Body of pancreas (tissue), 4 donors: ENCODE measurements at regions not wholly inside any gene's neighbourhood (a gene's known extent, or its start where the extent isn't known, plus 50 kb on each side); places are given as distances from the start of the nearest gene placed in this dataset.
"Not testable (repeated sequence)": the region's sequence is repeated elsewhere in the genome, so short reads cannot be mapped to it uniquely, and the experiment has no call there.

Source experiments
- ATAC-seq: fragments of 150-250 bp; one replicate; pipeline ENCODE4 v1.9.1; 2016
- DNase-seq, 4 donors: peaks; one replicate each; pipeline ENCODE4 v3.0.0-alpha.2; 2019
- H3K27ac ChIP-seq, 4 donors: fragments of 200-600 bp; sonication (generic); 1 replicate in 3 of 4; 2 replicates in 1 of 4; pipeline versions ENCODE4 v1.5.1 to v1.6.1; 2016 to 2019; ENCODE audit warnings: mild to moderate bottlenecking in 1 of 4, mixed read lengths in 1 of 4, moderate library complexity in 1 of 4
- H3K27me3 ChIP-seq, 2 donors: fragments of 200-600 bp; sonication (generic); one replicate each; pipeline ENCODE4 v1.6.0; 2016; ENCODE audit warnings: mild to moderate bottlenecking in 1 of 2
- H3K36me3 ChIP-seq, 2 donors: fragments of 200-600 bp; sonication (generic); replicated peaks in 1 of 2; 2 replicates each; pipeline ENCODE4 v1.5.1; 2016; ENCODE audit warnings: low read depth in 2 of 2; ENCODE audit not compliant: insufficient read depth in 1 of 2
- H3K4me1 ChIP-seq: fragments of 200-600 bp; sonication (generic); one replicate; pipeline ENCODE4 v1.6.0; 2016
- H3K4me3 ChIP-seq, 2 donors: fragments of 200-600 bp; sonication (generic); 1 replicate in 1 of 2; 2 replicates in 1 of 2; pipeline ENCODE4 v1.5.1; 2016 to 2019
- H3K9me3 ChIP-seq, 3 donors: fragments of 200-600 bp; sonication (generic); 1 replicate in 2 of 3; 2 replicates in 1 of 3; pipeline ENCODE4 v1.5.1; 2016
- POLR2A ChIP-seq, 3 donors: fragments of 450-650 bp; IDR thresholded peaks; one replicate each; pipeline ENCODE4 v1.6.1; 2016; ENCODE audit warnings: antibody characterized with exemption in 3 of 3, mild to moderate bottlenecking in 2 of 3
- WGBS, 2 donors: methylation state at CpG; one replicate each; pipeline ENCODE4 v1.1.5; 2017; 5-methylcytosine and 5-hydroxymethylcytosine counted together
- intact Hi-C: fragments of 100-400 bp; cut with DNase I; formaldehyde crosslinking; loops from one replicate; pipeline ENCODE4 v1.15.1; 2023
- TF ChIP-seq, protein P1 (sequence below), 7 experiments: fragments of 450-650 bp in 4 of 7; fragments of 200-600 bp in 3 of 7; sonication (generic) in 3 of 7; IDR thresholded peaks; one replicate each; pipeline ENCODE4 v1.5.1; 2016 to 2019; ENCODE audit warnings: antibody characterized with exemption in 7 of 7

DNA sequence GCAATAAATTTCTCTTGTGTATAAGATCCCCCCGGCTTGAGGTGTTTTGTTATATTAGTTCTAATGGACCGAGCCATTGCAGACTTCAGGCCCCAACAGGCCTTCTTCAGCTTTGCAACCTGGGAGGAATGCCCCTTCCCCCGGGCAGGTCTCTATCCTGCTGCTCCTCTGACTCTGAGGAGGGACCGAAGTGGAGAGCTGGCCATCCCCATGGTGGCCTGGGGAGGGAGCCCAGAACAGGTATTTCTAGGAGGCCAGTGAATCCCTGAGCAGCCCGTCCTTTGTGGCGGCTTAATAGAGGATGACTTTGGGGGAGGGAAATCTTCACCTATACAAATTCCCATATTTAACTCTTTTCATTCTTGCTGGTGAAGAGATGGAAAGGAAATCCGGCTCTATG lies 715.8 kb upstream of the SOX11 start:
- no peaks in the 10 kb centered on the region for H3K4me1 ChIP-seq
- 66 to 74% methylated on average over 7 of the region's 7 CpGs for WGBS, 2 donors
- H3K27me3 ChIP-seq, result no peaks in the 10 kb centered on the region
- no peak for ATAC-seq
- no peaks in the 10 kb centered on the region for H3K36me3 ChIP-seq
- H3K27ac ChIP-seq, result no peak overlapping the region
- H3K4me3 ChIP-seq, result no peak overlapping the region
- no peaks in the 10 kb centered on the region for H3K9me3 ChIP-seq
- TF ChIP-seq, protein P1, sequence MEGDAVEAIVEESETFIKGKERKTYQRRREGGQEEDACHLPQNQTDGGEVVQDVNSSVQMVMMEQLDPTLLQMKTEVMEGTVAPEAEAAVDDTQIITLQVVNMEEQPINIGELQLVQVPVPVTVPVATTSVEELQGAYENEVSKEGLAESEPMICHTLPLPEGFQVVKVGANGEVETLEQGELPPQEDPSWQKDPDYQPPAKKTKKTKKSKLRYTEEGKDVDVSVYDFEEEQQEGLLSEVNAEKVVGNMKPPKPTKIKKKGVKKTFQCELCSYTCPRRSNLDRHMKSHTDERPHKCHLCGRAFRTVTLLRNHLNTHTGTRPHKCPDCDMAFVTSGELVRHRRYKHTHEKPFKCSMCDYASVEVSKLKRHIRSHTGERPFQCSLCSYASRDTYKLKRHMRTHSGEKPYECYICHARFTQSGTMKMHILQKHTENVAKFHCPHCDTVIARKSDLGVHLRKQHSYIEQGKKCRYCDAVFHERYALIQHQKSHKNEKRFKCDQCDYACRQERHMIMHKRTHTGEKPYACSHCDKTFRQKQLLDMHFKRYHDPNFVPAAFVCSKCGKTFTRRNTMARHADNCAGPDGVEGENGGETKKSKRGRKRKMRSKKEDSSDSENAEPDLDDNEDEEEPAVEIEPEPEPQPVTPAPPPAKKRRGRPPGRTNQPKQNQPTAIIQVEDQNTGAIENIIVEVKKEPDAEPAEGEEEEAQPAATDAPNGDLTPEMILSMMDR (IDR thresholded peaks at IDR 0.05), result no peak
- TF ChIP-seq POLR2A (IDR thresholded peaks at IDR 0.05), result no peak
- no peak for DNase-seq
- intact Hi-C loops, result no loop called here

DNA sequence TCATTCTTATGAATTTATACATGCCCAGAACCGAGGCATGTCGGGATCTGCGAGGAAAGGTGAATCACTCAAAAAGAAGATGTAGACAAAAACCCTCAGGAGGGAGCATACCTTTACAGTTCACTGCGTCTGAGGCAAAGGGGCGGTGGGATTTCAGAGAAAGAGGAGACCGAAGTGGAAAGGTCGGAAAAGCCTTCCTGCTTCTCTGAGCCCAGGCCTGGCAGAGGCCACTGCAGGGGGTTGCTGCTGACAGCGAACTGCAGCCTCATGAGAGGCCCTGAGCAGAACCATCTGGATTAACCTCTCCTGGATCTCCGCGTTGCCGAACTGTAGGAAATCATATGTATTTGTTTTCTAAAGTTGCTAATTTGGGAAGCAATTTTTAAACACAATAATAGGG lies 713.1 kb upstream of the SOX11 start:
- H3K4me1 ChIP-seq, result no peaks in the 10 kb centered on the region
- no peaks in the 10 kb centered on the region for H3K36me3 ChIP-seq
- no peaks in the 10 kb centered on the region for H3K27me3 ChIP-seq
- H3K9me3 ChIP-seq, result no peaks in the 10 kb centered on the region
- 64 to 73% methylated on average over 11 of the region's 11 CpGs for WGBS, 2 donors
- no peak overlapping the region for H3K27ac ChIP-seq
- intact Hi-C loops, result no loop called here
- DNase-seq (no peak), ATAC-seq (no peak)
- no peak overlapping the region for H3K4me3 ChIP-seq
- TF ChIP-seq POLR2A (IDR thresholded peaks at IDR 0.05), result no peak
- TF ChIP-seq, protein P1 (IDR thresholded peaks at IDR 0.05), result no peak

DNA sequence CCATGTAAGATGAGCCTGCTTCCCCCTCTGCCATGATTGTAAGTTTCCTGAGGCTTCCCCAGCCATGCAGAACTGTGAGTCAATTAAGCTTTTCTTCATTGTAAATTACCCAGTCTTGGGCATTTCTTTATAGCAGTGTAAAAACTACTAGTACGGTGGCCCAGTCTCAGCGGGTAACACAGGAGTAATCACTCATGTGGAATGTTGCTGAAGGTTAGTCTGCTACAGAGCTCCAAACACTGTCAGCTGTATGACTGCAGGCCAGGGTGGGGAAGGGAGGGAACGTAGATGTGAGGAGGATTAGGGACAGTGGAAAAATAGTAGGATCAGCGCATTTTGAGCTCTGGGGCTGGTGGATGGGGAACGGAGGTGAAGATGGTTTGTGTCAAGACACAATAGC lies 711.2 kb upstream of the SOX11 start:
- Histone ChIP-seq H3K27ac (no peak overlapping the region), H3K4me3 (no peak overlapping the region), H3K27me3 (no peaks in the 10 kb centered on the region), H3K36me3 (no peaks in the 10 kb centered on the region), H3K4me1 (no peaks in the 10 kb centered on the region), H3K9me3 (no peaks in the 10 kb centered on the region)
- intact Hi-C loops, result no loop called here
- WGBS, 2 donors, result 56 to 58% methylated on average over 5 of the region's 5 CpGs
- DNase-seq, result no peak
- TF ChIP-seq, protein P1 (IDR thresholded peaks at IDR 0.05), result no peak
- TF ChIP-seq POLR2A (IDR thresholded peaks at IDR 0.05), result no peak
- ATAC-seq, result no peak

DNA sequence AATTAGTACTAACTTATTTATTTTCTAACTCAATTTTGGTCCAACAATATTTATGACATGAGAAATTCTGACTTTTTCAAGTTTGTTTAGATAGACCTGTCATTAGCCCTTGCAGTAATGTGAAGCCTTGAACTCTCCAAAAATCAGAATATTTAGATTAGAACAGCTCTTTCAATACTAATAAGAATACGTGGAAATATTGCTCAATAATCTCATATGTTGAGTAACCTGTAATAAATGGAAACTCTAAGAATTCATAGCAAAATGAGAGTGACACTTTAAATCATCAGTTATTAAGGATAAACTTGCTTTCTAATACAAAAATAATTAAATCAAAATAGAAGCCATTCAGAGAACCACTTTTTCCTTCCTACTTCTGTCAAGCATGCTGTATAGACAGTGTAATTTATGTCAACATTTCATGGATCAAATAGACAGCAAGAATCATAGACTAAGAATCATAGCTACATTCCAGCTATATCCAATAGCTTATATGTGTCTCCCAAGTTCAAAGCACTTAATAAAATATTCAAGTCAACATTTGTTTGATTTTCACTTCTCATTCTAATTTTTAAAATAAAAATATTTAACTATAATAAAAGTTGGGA lies 710.3 kb upstream of the SOX11 start:
- TF ChIP-seq POLR2A (IDR thresholded peaks at IDR 0.05), result no peak
- TF ChIP-seq, protein P1 (IDR thresholded peaks at IDR 0.05), result no peak
- H3K4me1 ChIP-seq, result no peaks in the 10 kb centered on the region
- no peak overlapping the region for H3K27ac ChIP-seq
- ATAC-seq, result no peak
- no peaks in the 10 kb centered on the region for H3K27me3 ChIP-seq
- H3K9me3 ChIP-seq, result no peaks in the 10 kb centered on the region
- intact Hi-C loops, result no loop called here
- no peaks in the 10 kb centered on the region for H3K36me3 ChIP-seq
- no peak for DNase-seq
- 17 to 25% methylated on average over 1 of the region's 1 CpG for WGBS, 2 donors
- no peak overlapping the region for H3K4me3 ChIP-seq

DNA sequence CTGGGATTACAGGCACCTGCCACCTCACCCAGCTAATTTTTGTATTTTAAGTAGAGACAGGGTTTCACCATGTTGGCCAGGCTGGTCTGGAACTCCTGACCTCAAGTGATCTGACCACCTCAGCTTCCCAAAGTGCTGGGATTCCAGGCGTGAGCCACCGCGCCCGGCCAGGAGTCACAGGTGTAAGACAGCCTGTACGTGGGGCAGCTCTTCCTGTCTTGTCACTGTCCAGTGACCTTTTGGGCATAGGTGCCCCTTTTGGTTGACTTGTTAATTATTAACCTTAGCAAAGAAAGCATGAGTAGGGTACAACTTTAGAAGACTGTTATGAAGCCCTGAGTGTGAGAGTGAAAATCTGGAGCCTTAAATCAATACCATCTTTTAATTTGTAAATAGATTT lies 703.7 kb upstream of the SOX11 start:
- WGBS, 2 donors, result 52 to 70% methylated on average over 5 of the region's 5 CpGs
- H3K9me3 ChIP-seq, H3K36me3 ChIP-seq, H3K4me3 ChIP-seq, H3K4me1 ChIP-seq, ATAC-seq, H3K27me3 ChIP-seq, H3K27ac ChIP-seq, DNase-seq, intact Hi-C loops: not testable (repeated sequence)
